Stimulated activated CD4-positive, alpha-beta T cell treated with anti-CD3 and anti-CD28 coated beads, Interleukin-12 subunit alpha, Interleukin-12 subunit beta, amount 100 ng/mL, for 4 hours (primary cell): ENCODE measurements at regions not wholly inside any gene's neighbourhood (a gene's known extent, or its start where the extent isn't known, plus 50 kb on each side); places are given as distances from the start of the nearest gene placed in this dataset.
"Not testable (repeated sequence)": the region's sequence is repeated elsewhere in the genome, so short reads cannot be mapped to it uniquely, and the experiment has no call there.

Experiments used
- DNase-seq: peaks from one replicate; pipeline ENCODE4 v3.0.0-alpha.2; 2020

DNA sequence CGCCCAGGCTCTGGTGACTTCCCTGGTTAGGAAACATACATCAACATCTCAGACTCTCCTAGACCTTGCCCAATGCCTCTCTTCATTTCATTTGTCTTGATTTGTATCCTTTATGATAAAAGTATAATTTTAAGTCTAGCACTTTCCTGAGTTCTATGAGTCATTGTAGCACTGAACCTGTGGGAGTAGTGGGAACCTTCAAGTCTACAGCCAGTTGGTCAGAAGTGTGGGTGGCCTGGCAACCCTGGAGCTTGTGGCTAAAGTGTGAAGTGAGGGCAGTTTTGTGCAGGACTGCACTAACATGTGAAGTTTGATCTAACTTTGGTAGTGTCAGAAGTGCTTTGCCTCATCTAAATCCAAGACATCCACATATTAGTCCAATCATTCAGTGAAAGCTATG is 259.3 kb upstream of the IGFBP7 start:
- no peak for DNase-seq

DNA sequence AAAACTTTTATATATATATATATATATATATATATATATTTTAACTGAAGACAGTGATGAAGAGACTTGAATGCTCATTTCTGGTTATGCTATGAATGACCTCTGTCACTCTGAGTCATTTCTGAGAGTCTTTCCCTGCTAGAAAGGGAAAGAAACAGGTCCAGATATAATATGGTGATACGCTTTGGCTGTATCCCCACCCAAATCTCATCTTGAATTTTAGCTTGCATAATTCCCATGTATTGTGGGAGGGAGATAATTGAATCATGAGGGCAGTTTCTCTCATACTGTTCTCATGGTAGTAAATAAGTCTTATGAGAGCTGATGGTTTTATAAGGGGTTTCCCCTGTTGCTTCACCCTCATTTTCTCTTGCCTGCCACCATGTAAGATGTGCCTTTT is 254.1 kb upstream of the IGFBP7 start:
- DNase-seq = no peak

DNA sequence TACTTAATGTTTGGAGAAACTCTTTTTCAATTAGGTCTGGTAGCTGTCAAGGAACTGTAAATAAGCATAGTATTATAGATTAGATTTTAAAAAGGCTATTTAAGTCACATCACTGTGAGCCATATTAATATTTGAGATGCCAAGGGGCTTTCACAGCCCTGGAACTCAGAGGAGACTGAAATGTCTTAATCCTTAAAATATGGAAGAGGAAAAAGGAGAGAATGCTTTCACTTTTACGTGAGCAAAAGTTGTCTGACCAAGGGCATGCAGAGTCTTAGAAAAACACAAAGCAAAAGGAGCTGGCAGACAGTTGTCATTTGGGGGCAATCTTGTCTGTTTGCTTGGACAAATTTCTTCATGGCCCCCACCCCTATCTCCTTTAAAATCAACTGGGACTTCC is 253.2 kb upstream of the IGFBP7 start:
- no peak for DNase-seq

DNA sequence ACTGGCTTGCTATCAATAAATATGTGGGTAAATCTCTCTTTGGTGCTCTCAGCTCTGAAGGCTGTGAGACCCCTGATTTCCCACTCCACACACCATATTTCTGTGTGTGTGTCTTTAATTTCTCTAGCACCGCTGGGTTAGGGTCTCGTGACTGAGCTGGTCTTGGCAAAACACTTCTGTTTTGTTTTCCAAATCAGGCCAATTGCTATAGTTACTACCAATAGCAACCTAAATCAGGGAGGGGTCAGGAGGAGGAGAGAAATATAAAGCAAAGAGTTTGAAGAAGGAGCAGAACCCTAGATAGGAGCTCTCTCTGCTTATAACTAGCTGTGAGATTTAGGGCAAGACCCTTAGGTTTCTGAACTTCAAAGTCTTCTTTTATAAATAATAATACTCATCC is 250.5 kb upstream of the IGFBP7 start:
- DNase-seq = no peak

DNA sequence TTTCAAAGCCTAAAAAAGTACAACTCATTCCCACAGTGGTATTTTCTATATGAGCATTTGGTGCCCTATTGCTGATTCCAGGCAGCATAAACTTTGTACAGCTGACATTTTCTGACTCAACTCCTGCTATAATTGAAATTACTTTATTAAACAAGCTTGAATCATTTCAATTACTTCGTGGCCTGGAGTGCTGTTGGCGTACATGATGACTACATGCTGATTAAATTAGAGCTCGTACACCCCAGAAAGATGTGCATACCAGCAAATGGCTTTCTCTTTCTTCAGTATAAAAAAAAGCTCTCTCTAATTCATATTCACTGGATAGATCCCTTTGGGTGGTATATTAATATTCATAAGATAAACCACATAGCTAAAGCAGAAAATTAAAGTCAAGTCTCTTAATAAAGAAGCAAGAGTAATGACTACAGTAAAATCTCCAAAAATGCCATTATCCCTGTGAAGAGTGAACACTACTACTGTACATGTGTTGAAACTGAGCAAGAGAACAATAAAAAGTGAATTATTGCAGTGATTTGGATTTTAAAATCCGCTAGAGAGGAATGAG is 245.0 kb upstream of the IGFBP7 start:
- no peak for DNase-seq

DNA sequence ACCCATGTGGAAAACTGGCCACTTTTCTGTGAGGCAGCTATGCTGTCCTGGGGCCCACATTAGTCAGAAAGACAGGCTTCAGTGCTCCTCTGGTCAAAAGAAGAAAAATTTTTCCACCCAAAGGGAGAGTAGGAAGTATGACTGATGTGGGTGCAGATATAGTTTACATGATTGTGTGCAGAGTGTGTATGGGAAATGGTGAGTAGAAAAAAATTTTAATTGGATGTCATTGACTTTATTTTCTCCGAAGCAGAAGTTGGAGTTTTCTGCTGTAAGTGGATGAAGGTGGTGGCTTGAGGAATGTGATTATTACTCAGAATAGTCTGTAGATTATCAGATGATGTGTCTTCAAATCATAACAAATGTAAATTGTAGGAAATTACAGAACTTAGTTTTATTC is 241.5 kb upstream of the IGFBP7 start:
- no peak for DNase-seq

DNA sequence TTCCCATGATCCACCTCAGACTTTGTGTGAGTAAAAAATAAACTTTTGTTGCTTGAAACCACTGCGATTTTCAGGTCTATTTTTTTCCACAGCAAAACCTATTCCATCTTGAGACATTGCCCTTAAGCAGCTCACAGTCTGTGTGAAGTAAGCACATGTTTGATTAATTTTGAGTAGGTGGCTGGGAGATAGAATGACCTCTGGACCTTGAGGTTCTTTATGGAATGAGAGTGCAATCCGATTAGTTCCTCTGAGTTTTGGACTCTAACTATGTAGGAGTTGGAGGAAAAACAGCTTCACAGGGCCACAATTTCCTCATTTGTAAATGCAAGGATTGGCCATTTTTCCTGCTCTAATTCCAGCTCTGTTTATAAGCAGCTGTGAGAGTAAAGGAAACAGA is 234.1 kb upstream of the IGFBP7 start:
- DNase-seq = no peak

DNA sequence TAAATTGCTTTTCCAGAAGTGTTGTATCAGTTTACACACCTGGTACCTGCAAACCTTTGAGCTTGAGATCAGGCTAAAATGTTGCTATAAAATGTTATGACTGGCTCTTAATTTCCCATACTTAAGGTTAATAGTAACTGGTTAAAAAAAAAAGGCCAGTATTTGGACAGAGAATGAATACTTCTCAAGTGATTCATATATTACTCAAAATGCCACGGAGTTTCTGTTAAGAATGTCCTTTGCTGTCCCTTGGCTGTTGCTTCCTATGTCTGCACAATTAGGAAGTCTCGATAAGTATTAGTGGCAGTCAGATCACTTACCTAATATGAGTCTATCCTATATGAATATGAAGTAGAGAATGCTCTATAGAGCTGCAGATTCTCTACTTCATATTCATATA is 232.2 kb upstream of the IGFBP7 start:
- no peak for DNase-seq

DNA sequence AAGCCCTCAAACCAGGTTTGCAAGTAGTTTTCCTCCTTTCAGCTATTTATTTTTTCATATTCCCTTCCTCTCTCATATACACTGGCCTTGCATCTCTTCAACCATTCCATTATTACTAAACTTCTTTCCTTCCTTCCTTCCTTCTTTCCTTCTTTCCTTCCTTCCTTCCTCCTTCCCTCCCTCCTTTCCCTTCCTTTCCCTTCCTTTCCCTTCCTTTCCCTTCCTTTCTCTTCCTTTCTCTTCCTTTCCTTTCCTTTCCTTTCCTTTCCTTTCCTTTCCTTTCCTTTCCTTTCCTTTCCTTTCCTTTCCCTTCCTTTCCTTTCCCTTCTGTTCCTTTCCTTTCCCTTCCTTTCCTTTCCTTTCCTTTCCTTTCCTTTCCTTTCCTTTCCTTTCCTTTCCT is 228.7 kb upstream of the IGFBP7 start:
- DNase-seq = not testable (repeated sequence)

DNA sequence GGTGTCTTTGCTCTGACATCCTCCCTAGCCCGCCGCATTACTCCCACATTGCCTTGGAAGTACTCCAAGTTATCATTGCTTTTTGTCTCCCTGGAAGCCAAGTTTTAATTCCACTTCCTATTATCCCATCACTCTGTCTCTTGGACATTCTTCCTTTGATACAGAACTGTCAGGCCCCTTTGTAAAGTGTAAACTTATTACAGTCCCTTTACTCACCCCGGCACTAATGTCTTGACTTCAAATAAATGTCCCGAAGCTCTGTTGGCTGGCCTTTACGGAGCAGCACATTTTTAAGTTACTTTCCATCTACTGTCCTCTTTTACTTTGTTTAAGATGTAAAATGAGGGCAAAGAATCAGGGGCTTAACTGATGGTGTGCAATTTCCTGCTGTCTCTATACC is 223.5 kb upstream of the IGFBP7 start:
- no peak for DNase-seq

DNA sequence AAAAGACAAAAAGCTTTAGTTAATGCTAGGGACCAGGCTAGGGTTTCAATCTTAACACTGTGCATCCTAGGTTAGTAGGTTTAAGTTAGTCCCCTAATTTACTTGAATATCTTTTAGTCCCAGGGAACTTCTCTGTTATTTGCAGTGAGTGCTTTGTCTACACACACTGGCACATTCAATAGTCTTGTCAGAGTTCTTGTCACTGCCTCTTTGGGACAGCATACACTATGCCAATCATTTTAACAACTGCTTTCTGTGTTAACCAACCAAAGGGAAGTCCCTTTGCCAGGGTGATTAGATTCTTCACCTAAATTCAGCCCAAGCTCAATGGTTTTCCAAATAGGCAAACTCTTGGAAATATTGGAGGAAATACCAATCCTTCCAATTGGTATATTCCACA is 221.8 kb upstream of the IGFBP7 start:
- DNase-seq = no peak

DNA sequence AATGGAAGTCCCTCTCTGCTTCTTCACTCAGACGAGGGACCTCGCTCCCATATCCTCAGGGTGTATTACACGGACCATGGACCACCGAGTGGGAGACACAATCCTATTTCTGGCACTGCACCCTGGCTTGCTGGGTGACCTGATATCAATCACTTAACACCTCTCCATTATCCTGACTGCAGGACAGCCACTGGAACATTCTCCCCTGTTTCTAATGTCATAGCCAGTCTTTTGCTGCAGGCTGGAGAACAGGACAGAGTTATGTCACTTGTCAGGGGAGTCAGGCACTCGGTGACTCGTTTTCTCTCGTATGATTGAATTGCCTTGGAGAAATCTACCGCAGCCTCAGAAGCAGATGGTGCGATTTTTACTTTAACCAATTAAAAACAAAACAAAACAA is 219.1 kb upstream of the IGFBP7 start:
- DNase-seq = no peak

DNA sequence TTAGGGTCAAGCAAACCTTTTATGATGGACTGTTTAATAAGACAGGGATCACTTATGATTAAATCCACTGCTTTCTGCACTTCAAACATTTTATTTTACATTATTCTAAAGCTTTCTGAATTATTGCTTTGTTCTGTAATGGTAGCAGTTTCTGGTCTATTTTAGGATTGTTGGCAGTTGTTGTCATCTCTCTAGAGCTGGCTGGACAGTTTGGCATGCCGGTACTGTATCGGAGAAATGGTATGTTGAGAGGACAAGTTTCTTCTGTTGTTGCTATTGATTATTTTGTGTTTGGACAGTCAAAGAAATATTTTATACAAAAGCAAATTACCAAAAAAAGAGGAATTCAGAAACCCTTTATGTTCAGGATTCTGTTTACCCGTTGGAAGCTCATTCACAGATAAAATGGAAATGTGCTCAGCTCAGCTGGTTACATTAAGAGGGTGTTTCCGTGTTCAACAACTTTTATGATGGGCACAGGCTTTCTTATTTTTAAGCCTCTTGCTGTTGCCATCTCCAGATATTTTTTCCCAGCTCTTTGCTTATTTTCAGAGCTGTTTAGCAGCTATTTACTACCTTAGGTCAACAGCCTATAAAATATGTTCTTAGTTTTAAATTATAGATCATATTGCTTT is 214.6 kb upstream of the IGFBP7 start:
- DNase-seq = no peak

DNA sequence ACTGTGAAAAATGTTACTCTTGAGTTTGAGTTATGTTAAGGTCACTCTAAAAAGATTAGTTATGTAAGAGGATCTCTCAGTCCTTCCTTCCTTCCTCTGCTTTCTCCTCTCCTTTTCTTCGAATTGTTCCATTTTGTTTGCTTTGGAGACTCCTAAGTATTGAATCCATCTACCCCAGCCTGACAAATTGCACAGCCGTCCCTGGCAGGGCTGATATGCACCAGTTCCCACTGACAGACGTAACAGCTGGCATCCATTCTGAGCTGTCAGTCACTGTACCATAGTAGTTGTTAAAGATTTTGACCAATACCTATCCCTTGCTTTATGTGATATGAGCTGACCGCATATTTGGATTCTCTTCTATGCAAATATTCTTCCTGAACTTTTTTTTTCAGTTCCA is 210.7 kb upstream of the IGFBP7 start:
- no peak for DNase-seq

DNA sequence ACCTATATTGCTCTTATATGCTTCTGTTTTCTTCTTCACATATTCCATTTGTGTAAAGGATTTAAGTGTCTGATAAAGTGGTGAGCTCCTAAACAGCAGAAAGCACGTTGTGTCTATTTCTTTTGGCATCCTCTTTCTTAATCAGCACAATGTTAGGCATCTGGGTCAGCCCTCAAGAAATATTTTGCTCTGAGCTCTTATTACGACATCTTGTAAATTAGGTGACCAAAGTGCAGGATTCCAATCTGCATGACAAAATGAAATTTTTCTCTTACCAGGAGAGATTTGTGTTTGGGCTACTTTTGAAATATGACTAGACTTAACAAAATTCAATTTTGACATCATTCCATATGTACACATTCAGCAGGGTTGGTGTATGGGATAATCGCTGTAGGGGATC is 210.0 kb upstream of the IGFBP7 start:
- no peak for DNase-seq

DNA sequence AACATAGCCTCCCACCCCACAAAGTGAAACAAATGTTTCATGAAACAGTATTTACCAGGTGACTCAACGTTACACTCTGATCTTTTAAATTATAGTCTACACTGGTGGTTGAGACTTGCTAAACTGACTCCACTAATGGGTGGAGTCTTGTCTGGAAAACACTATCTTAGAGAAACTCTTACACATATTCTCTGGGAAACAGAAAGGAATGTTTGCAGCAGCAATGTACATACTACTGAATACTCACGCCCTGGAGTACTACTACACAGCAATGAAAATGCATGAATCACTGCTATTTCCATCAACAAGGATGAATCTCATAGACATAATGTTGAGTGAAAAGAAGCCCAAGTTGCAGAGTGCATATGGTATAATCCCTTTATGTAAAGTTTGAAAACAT is 208.5 kb upstream of the IGFBP7 start:
- no peak for DNase-seq

DNA sequence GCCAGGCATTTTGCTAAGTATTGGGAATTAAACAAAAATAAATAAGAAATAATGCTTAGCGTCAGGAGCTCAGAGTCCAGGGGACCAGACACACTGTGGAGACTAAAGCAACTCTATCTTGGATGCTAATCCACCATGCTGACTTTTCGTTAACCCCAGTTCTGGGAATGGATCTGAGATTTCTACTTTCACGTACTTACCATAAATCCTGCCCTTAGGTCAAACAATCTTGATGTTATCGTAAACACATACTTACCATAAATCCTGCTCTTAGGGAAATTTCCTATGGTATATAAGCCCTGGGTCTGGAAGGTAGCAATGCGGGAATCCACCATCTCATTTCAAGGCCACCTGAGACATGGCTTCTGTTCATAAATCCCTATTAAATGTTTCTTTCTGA is 204.5 kb upstream of the IGFBP7 start:
- no peak for DNase-seq

DNA sequence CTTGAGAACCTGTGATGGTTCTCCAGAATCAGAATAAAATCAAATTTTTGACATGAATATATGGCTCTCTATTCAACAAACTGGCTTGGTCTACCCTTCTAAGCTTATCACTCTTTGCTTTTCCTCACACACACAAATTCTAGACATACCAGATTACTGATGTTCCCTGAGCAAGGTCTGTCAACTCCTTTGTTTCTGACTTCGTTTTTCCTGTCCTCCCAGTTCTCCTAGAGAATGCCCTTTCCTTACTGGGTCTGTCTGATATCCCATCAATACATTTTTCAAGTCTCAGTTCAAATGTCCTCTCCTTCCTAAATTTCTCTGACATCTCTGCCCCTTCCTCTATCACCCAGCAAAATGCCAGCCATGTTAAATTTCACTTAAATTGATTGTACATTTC is 202.1 kb upstream of the IGFBP7 start:
- DNase-seq = no peak

DNA sequence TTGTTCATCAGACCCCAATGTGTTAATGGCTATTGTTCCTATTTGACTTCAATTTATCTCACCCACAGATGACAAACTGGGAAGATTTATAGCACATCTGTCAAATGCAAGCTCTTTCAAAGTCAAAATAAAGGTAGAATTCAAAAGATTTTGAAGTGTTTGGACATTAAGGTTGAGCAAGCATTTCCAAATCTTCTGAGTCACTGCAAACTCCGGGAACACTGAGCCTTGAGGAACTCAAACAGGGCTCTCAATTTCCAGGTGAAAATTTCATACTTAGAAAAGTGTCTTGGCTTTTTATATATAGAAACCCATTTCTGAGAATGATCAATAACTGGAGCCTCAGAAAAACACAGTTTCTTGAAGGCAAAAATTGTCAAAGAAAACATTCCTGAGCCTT is 199.5 kb upstream of the IGFBP7 start:
- no peak for DNase-seq

DNA sequence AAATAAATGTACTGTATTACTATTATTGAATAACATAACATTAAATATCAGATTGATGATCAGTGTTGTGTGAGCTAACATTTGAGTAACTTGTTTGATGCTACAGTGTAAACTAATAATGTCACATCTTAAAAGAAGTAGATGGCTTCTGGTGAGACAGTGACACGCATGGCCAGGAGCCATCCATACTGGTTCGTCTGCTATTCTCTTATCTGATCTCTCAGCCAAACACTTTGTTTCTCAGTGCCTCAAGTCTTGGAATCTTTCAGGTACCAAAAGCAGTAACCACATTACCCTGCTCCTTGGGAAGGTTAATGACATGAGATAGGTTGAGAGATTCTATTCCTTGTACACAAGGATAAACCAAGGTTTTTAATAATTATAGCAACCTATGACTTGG is 198.1 kb upstream of the IGFBP7 start:
- DNase-seq = no peak

DNA sequence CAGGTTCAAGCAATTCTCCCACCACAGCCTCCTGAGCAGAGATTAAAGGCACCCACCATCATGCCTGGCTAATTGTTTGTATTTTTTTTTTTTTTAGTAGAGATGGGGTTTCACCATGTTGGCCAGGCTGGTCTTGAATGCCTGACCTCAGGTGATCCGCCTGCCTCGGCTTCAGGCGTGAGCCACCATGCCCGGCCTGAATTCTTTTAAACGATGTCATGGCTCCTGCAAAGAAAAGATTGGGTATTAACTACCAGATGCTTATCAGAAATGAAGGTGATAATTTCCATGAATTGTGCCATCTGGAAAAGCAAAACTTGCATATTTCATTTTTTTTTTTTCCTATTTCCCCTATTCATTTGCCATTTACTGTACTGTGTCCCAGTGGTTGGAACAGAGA is 195.7 kb upstream of the IGFBP7 start:
- DNase-seq = no peak

DNA sequence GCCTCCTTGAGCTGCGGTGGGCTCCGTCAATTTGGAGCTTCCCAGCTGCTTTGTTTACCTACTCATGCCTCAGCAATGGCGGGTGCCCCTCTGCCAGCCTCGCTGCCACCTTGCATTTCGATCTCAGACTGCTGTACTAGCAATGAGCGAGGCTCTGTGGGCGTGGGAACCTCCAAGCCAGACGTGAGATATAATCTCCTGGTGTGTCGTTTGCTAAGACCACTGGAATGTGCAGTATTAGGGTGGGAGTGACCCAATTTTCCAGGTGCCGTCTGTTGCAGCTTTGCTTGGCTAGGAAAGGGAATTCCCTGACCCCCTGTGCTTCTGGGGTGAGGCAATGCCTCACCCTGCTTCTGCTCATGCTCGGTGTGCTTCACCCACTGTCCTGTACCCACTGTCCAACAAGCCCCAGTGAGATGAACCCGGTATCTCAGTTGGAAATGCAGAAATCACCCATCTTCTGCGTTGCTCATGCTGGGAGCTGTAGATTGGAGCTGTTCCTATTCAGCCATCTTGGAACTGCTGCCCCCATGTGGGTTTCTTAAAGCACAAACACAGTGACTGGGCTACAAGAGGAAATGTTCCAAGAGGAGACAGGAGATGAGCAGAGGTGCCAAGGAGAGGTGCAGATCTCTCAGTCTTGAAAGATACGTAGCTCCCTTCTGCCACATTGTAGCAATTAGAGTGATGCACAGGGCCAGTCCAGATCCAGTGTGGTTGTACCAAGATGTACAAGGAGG is 193.0 kb upstream of the IGFBP7 start:
- DNase-seq = no peak

DNA sequence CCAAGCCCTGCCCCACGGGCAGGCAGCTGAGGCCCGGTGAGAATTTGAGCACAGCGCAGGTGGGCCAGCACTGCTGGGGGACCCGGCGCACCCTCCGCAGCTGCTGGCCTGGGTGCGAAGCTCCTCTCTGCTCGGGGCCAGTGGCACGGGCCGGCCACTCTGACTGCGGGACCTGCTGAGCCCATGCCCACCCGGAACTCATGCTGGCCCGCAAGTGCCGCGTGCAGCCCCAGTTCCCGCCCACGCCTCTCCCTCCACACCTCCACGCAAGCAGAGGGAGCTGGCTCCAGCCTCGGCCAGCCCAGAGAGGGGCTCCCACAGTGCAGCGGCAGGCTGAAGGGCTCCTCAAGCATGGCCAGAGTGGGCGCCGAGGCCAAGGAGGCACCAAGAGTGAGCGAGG is 190.1 kb upstream of the IGFBP7 start:
- not testable (repeated sequence) for DNase-seq

DNA sequence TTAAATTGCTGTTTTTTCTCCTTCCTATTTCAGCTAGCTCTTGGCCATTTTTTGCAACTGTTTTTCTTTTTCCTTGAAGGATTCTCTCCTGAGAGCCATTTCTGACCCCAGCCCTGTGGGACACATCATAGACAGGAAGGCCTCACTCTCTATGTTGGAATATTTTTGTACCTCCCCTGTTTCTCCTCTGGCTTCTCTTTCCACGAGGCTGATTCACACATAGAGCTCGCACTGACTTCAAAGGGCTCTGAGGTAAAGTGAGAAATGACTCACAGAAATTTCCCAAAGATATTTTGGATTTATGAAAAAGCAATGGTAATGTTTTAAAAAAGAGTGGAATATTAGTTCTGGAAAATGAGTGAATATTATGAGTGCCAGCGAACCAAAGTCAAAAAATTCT is 181.7 kb upstream of the IGFBP7 start:
- no peak for DNase-seq
